GM21447 (cell line): ENCODE measurements at regions not wholly inside any gene's neighbourhood (a gene's known extent, or its start where the extent isn't known, plus 50 kb on each side); places are given as distances from the start of the nearest gene placed in this dataset.

Source experiments
- ATAC-seq: cut with Tn5 transposase; IDR thresholded peaks from one replicate; pipeline ENCODE4 v1.9.1; 2021; ENCODE audit not compliant: unreplicated experiment

DNA sequence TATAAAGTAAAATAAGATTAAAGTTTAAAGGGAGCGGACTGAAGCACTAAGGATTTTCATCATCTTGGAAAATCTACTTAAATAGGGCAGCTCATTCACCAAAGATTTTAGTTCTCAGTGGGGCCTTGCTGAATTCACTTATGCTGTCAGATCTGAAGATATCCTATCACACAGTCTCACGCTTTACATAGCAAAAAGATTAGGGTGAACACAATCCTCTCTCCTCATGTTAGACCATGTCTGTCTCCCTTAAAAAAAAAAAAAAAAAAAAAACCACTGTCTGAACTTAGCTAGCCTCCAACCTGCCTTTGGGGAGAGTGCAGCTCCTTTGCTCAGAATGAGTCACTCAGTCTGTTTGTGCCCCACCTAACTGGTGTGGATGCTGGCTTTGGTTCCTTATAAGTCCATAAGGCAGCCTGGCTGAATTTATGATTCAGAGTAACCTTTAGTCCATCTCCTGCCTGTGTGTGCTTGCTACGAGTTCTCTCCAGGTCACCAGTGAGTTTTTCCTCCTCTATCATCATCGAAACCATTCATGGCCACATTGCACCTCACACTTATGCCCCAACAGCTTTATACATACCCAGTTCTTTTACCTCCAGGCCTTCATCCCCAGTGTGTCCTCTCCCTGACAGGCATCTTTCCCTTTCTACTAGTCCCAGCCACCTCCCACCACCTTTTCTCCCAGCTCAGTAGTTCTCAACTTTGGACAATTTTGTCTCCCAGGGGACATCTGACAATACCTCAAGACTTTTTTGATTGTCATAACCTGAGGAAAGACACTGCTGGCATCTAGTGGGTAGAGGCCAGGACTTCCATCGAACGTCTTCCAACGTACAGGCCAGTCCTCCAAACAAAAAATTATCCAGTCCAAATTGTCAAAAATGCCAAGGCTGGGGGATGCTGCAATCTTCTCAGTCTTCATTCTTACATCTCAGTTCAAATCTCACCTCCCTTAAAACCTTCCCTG lies 220.7 kb upstream of the EMCN start:
- no peak for ATAC-seq

DNA sequence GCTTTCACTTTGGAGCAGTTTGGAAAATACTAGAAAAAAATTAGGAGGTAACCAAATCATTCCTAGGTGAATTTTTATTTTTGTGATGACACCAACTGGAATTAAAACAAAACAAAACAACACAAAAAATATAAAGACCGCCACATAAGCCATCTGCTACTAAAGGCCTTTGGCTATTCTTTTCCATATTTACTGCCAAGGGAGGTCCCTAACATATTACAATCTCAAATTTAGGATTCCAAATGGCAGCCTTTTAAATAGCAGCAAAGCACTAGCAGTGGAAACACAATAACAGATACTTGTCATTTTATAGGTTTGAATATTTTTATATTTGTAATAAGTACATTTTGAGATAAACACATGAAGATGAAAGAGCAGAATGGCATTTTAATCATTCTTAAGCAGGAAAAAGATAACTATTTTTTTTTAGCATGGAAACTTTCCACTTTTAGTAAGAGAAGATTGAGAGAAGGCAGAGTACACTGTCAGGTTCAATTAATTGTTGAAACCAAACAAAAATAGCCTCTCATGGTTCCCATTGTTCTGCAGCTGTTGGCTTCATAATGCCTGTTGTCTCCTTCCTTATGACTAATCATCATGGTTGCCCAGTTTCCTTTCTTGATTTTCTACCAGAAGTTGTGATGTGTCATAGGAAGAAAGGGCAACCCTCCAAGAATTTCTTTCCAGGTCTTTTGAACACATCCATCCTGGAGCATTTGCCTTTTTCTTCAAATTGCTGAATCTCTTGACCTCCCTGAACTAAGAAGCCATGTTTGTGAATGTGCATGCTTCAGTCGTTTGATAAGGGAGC lies 219.0 kb upstream of the EMCN start:
- ATAC-seq: no peak

- no peak for ATAC-seq
These were observed 211.0 kb upstream of the EMCN start for GRCh38 chr4:100728861-100729260.

- peak; percentile 70 for ATAC-seq
These were observed 205.1 kb upstream of the EMCN start for GRCh38 chr4:100722866-100723459.

- ATAC-seq: no peak
These were observed 204.3 kb upstream of the EMCN start for GRCh38 chr4:100722133-100722532.

DNA sequence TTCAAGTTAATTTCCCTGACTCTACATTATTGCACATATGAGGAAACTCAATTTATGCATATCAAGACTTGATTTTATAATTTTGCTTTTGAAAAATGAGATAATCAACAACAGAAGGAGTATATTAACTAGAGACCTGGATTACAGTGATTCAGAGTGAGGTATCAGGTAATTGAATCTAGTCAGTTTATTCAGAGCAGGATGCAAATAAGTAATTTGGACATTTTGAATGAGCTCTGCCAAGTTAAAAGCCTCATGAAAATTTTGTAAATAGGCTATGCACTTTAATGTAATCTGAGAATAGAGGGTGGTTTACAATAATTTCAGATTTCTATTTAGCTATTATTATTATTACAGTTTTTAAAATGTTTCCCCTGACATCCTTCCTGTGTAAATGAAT lies 203.7 kb upstream of the EMCN start:
- ATAC-seq: no peak

- no peak for ATAC-seq
These were observed 203.3 kb upstream of the EMCN start for GRCh38 chr4:100721077-100721476.

DNA sequence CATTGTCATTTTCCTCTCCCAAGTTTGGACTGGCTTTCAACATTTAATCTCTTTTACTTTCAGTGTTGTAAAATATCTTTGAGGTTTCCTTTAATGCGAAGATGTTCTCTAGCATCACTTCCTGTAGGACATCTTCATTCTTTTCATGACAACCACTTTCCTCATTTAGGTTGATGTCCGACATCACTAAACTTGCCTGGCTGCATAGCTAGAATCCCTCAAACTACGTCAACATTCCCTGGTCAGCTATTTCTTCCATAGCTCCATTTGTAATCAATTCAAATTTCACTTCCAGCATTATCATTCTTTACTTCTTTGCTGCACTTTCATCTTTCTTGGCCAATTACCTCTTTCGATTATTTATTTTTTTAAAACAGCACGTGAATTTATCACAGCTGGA lies 198.6 kb upstream of the EMCN start:
- no peak for ATAC-seq

DNA sequence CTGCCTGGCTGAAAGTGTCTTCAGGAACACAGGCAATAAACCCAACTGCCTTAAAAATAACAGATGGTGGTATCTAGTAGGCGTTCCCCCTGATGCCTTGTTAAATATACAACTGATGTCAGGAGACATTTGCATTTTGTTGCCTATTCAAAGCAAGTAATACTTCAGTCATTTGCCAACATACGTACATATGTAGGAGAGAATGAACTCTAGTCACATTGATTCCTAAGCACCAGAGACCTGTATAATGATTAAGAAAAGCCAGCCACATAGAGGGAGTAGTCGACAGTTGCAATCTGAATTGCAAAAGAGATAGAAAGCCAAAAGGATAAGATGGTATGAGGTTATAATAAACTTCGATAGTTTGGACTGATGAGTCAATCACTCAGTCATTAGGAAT lies 191.0 kb upstream of the EMCN start:
- ATAC-seq: no peak

GRCh38 chr4:100707786-100708185 lies 190.0 kb upstream of the EMCN start:
- no peak for ATAC-seq

- ATAC-seq: no peak
These were observed 178.7 kb upstream of the EMCN start for GRCh38 chr4:100696531-100696930.

- no peak for ATAC-seq
These were observed 178.0 kb upstream of the EMCN start for GRCh38 chr4:100695871-100696270.

DNA sequence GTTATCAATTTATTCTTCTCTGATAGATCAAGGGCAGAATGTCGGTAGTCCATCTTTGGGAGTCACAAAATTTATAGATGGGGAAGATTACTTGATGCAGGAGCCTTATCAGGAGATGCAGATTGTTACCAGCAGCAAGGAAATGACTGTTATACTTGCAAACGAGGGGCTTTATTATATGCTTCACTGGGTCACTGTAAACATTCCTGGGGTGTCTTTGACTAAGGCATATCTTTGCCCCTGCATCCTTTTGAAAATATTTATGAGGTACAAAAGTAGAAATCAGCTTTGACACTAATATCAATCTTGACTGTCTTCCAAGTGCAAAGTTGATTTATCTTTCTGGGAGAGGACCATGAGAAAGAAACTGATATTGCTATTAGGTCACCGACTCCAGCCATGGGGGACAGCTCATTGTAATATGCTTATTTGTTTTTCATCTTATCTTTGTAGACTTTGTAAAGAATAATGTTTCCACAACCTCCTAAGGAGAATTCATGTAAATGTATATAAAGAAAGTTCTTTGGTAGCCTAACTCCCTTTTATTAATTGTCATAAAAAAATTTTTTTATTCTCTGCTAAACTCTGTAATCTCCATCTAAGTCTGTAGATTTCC lies 177.3 kb upstream of the EMCN start:
- ATAC-seq: no peak

GRCh38 chr4:100694467-100694866 lies 176.6 kb upstream of the EMCN start:
- no peak for ATAC-seq

- ATAC-seq: no peak
These were observed 173.0 kb upstream of the EMCN start for GRCh38 chr4:100690812-100691211.

DNA sequence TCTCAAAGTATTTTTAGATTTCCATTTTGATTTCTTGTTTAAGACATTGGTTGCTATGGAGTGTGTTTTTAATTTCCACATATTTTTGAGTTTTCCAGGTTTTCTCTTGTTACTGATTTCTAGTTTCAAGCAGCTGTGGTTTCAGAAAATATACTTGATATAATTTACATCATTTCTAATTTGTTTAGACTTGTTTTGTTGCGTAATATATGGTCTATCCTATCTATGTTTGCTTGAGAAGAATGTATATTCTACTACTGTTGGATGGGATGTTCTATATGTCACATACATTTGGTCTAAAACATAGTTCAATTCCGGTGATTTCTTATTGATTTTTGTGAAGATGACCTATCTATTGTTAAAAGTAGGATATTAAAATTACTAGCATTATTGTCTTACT lies 170.5 kb upstream of the EMCN start:
- no peak for ATAC-seq

DNA sequence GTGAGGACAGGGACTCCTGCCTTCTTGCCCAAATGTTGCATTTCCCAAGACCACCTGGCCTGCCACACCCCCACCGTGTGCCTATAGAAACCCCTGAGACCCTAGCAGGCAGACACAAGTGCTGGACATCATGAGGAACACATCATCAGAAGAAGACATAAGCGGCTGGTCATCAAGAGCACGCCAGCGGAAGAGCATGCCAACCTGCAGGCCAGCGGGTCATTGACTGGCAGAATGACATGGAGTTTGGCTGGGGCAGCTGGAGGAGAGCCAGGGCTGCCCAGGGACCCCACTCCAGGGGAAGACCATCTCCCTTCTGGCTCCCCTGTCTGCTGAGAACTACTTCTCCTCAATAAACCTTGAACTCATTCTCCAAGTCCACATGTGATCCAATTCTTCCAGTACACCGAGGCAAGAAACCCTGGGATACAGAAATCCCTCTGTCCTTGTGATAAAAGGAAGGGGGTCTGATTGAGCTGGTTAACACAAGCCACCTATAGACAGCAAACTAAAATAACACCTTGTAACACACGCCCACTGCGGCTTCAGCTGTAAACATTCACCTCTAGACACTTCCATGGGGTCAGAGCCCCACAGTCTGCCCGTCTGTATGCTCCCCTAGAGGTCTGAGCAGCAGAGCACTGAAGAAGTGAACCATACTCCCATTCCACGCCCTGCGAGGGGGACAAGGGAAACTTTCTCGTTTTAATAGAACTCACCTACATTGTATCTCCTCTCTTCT lies 164.8 kb upstream of the EMCN start:
- ATAC-seq: no peak

GRCh38 chr4:100681289-100681688 lies 163.5 kb upstream of the EMCN start:
- ATAC-seq: no peak

DNA sequence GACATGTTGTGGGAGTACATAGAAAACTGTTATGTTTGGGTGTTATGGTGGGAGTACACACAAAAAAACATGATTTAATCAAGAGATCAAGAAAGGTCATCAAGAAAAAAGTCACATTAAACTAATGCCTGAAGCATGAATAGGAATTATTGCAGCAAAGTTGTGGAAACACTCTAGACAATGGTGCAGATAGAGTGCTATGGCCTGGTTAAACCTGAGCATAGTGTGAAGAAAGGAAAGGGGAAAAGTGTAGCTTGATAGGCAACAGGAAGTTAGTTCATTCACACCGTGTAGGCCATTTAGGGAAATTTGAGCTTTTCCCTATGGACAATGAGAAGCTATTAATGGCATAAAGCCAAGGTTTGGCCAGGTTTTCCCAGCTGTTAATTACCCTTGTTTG lies 162.1 kb upstream of the EMCN start:
- ATAC-seq: no peak

DNA sequence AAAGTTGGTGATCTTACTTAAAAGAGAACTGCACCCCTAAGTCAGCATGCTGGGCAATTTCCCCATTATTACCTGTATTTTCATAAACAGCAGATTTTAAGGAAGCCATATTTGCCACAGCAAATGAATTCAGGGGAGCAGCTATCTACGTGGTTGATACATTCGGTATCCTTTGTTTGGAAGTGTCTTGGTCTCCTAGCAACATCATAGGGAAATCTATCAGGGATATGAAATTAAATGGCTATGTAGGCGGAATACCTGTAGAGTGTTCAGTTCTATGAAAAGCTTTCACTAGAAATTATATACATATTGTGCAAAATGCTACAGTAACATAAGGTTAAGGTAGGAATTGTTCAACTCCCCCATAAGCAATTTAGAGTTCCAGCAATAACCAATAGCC lies 157.2 kb upstream of the EMCN start:
- ATAC-seq: no peak

DNA sequence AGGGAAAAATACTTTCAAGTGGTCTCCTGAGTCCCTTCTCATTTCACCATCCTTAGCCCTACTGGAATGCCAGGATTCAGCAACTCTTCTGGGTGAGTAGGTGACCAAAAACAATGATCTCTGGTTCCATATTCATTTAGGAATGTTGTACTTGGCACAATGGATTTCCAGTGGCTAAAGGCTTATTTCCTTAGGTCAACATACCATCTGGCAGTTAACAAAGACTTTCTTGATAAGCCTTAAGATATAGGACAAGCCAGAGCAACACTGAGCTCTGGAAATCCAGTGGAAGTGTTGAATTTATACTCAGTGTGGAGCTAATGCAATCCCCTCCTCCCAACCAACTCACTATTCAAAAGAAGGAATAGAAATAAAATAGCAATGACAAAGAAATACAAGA lies 139.4 kb upstream of the EMCN start:
- ATAC-seq: no peak
